ENCODE measurements at regions not wholly inside any gene's neighbourhood (a gene's known extent, or its start where the extent isn't known, plus 50 kb on each side); places are given as distances from the start of the nearest gene placed in this dataset.

DNA sequence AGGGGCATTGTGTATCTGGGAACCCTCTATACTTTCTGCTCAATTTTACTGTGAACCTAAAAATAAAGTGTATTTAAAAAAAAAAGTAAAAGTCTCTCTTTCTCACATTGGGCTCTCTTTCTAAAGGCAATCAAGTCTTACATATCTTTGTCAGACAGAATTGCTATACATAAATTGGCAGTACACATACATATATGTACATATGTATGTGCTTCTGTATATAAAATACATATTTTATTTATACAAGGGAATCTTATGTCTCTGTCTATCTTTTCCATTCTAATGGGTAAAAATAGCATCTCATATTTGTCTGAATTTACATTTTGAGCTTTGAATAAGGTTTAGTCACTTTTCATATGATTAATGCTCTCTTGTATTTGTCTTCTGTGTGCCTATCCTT, 348.8 kb downstream of the SPATA31D1 start:
- POLR2A ChIA-PET = no interaction called here
- H3K9me3 Mint-ChIP-seq (ENCODE audit: insufficient read depth) = no peaks in the 10 kb centered on the region

GRCh38 chr9:82342046-82342445, 353.5 kb downstream of the SPATA31D1 start:
- intact Hi-C loops (cut with micrococcal nuclease) = no loop called here
- Mint-ChIP-seq H3K4me3 (no peak overlapping the region), H3K4me1 (peaks cover 8% of the 10 kb centered on the region), H3K27ac (no peak overlapping the region), H3K9me3 (ENCODE audit: insufficient read depth) (peaks cover 3% of the 10 kb centered on the region), H3K27me3 (no peaks in the 10 kb centered on the region)
- TF ChIP-seq CTCF (IDR thresholded peaks at IDR 0.05) (no peak), EZH2 (IDR thresholded peaks at IDR 0.05; ENCODE audit: borderline replicate concordance, insufficient read depth, low read depth, low read length, poor library complexity, severe bottlenecking) (no peak)
- no peak overlapping the region for H3K27ac ChIP-seq (ENCODE audit: low read length in 2 of 2)
- no peak for DNase-seq
- no peak overlapping the region for H3K9ac ChIP-seq (ENCODE audit: low read length)
- peaks cover 1 to 13% (median 10%) of the 10 kb centered on the region in 3 donors for H3K9me3 ChIP-seq (ENCODE audit: control extremely low read depth in 1 of 3, control insufficient read depth in 2 of 3, insufficient read depth in 1 of 3, low read length in 2 of 3)
- no peak for ATAC-seq (ENCODE audit: low read depth)
- H3K27me3 ChIP-seq (replicated peaks in 1 of 4; ENCODE audit: control extremely low read depth in 1 of 4, control insufficient read depth in 3 of 4, insufficient read depth in 4 of 4, low read length in 3 of 4) = no peaks in the 10 kb centered on the region
- ChIA-PET CTCF (no interaction called here), POLR2A (no interaction called here)
- no peaks in the 10 kb centered on the region for H3K4me1 ChIP-seq (ENCODE audit: control insufficient read depth in 2 of 2, insufficient read depth in 2 of 2, low read length in 2 of 2)
- no CpG with 5 or more reads among the region's 2 CpGs for WGBS (ENCODE audit: insufficient coverage)
- H4K20me1 ChIP-seq (ENCODE audit: control insufficient read depth, insufficient read depth, low read length, poor library complexity, severe bottlenecking) = no peaks in the 10 kb centered on the region
- no peak overlapping the region for H2AFZ ChIP-seq (ENCODE audit: insufficient read depth, low read depth, low read length, poor library complexity, severe bottlenecking)
- H3K4me2 ChIP-seq (replicated peaks; ENCODE audit: low read depth, low read length, poor library complexity, severe bottlenecking) = no peak overlapping the region
- no peaks in the 10 kb centered on the region for H3K79me2 ChIP-seq (ENCODE audit: control insufficient read depth, insufficient read depth, low read length)
- no peaks in the 10 kb centered on the region for H3K36me3 ChIP-seq (replicated peaks in 1 of 2; ENCODE audit: control extremely low read depth in 1 of 2, control insufficient read depth in 1 of 2, extremely low read depth in 1 of 2, insufficient read depth in 2 of 2, low read length in 1 of 2)
- no peak overlapping the region for H3K4me3 ChIP-seq (ENCODE audit: control extremely low read depth in 1 of 5, extremely low read depth in 1 of 5, insufficient read depth in 1 of 5, low read depth in 2 of 5, low read length in 4 of 5)

More for the DNA sequence above, 348.8 kb downstream of the SPATA31D1 start:
- ATAC-seq (ENCODE audit: low read depth) = no peak
- no peaks in the 10 kb centered on the region for H4K20me1 ChIP-seq (ENCODE audit: control insufficient read depth, insufficient read depth, low read length, poor library complexity, severe bottlenecking)
- H3K4me2 ChIP-seq (replicated peaks; ENCODE audit: low read depth, low read length, poor library complexity, severe bottlenecking) = no peak overlapping the region
- H3K4me1 ChIP-seq (ENCODE audit: control insufficient read depth in 2 of 2, insufficient read depth in 2 of 2, low read length in 2 of 2) = no peaks in the 10 kb centered on the region
- no peak overlapping the region for H3K27ac ChIP-seq (ENCODE audit: low read length in 2 of 2)
- intact Hi-C loops (cut with micrococcal nuclease) = no loop called here
- no peak for DNase-seq
- no peak overlapping the region for H3K4me3 Mint-ChIP-seq
- no peaks in the 10 kb centered on the region for H3K27me3 ChIP-seq (replicated peaks in 1 of 4; ENCODE audit: control extremely low read depth in 1 of 4, control insufficient read depth in 3 of 4, insufficient read depth in 4 of 4, low read length in 3 of 4)
- H2AFZ ChIP-seq (ENCODE audit: insufficient read depth, low read depth, low read length, poor library complexity, severe bottlenecking) = no peak overlapping the region
- CTCF ChIA-PET = no interaction called here
- no peaks in the 10 kb centered on the region for H3K36me3 ChIP-seq (replicated peaks in 1 of 2; ENCODE audit: control extremely low read depth in 1 of 2, control insufficient read depth in 1 of 2, extremely low read depth in 1 of 2, insufficient read depth in 2 of 2, low read length in 1 of 2)
- H3K4me3 ChIP-seq (ENCODE audit: control extremely low read depth in 1 of 5, extremely low read depth in 1 of 5, insufficient read depth in 1 of 5, low read depth in 2 of 5, low read length in 4 of 5) = no peak overlapping the region
- H3K9me3 ChIP-seq (ENCODE audit: control extremely low read depth in 1 of 3, control insufficient read depth in 2 of 3, insufficient read depth in 1 of 3, low read length in 2 of 3) = no peaks in the 10 kb centered on the region
- no peak overlapping the region for H3K27ac Mint-ChIP-seq
- no peaks in the 10 kb centered on the region for H3K79me2 ChIP-seq (ENCODE audit: control insufficient read depth, insufficient read depth, low read length)
- H3K9ac ChIP-seq (ENCODE audit: low read length) = no peak overlapping the region
- peaks cover 8% of the 10 kb centered on the region for H3K4me1 Mint-ChIP-seq
- no peaks in the 10 kb centered on the region for H3K27me3 Mint-ChIP-seq
- TF ChIP-seq CTCF (IDR thresholded peaks at IDR 0.05) = no peak
- TF ChIP-seq EZH2 (IDR thresholded peaks at IDR 0.05; ENCODE audit: borderline replicate concordance, insufficient read depth, low read depth, low read length, poor library complexity, severe bottlenecking) = no peak
